H1 (cell line): ENCODE measurements at regions not wholly inside any gene's neighbourhood (a gene's known extent, or its start where the extent isn't known, plus 50 kb on each side); places are given as distances from the start of the nearest gene placed in this dataset.

Source experiments
- CTCF ChIA-PET: fragments of 300-600 bp; sonication (Branson Sonifier 250); formaldehyde crosslinking; loops from one replicate; lab custom pipeline; 2021; ENCODE audit not compliant: partially characterized antibody; lab: Charles Lee
- POLR2A ChIA-PET: fragments of 300-600 bp; sonication (Branson Sonifier 250); formaldehyde crosslinking; loops from one replicate; lab custom pipeline; 2021; ENCODE audit warnings: inconsistent platforms; ENCODE audit not compliant: partially characterized antibody; lab: Charles Lee
- DNase-seq, 2 experiments: peaks; one replicate each; pipeline versions ENCODE4 v3.0.0 to v3.0.0-alpha.2; 2010 to 2022; ENCODE audit warnings: low spot score in 2 of 2, low read depth in 1 of 2, mixed read lengths in 1 of 2
- FAIRE-seq: peaks from 2 replicates; lab custom pipeline; 2011; peaks lifted over from hg19 to GRCh38; lab: Jason Lieb, UNC
- H2AFZ ChIP-seq: 2 replicates; pipeline ENCODE4 v1.8.1; 2012; ENCODE audit warnings: low read length, inconsistent platforms
- H2AK5ac ChIP-seq: 2 replicates; pipeline ENCODE4 v1.6.1; 2013; ENCODE audit warnings: low read depth, low read length
- H2BK120ac ChIP-seq: replicated peaks from 2 replicates; pipeline ENCODE3; 2013; ENCODE audit warnings: low read depth, low read length, inconsistent platforms
- H2BK12ac ChIP-seq: 2 replicates; pipeline ENCODE4 v1.6.1; 2013; ENCODE audit warnings: low read depth, low read length
- H2BK15ac ChIP-seq: 2 replicates; pipeline ENCODE4 v1.6.1; 2013; ENCODE audit warnings: low read length
- H2BK20ac ChIP-seq: 2 replicates; pipeline ENCODE4 v1.6.1; 2013; ENCODE audit warnings: low read length
- H2BK5ac ChIP-seq: 2 replicates; pipeline ENCODE4 v1.6.1; 2013; ENCODE audit warnings: low read depth, low read length
- H3K14ac ChIP-seq: 2 replicates; pipeline ENCODE4 v1.6.1; 2013; ENCODE audit warnings: inconsistent platforms; ENCODE audit not compliant: insufficient read length
- H3K18ac ChIP-seq: 2 replicates; pipeline ENCODE4 v1.6.1; 2013; ENCODE audit warnings: low read length; ENCODE audit errors: extremely low read depth
- H3K23ac ChIP-seq: 2 replicates; pipeline ENCODE4 v1.6.1; 2013; ENCODE audit warnings: inconsistent platforms; ENCODE audit not compliant: insufficient read length
- H3K23me2 ChIP-seq: 2 replicates; pipeline ENCODE4 v1.6.1; 2013; ENCODE audit warnings: low read depth, low read length
- H3K27ac ChIP-seq: 2 replicates; pipeline ENCODE4 v1.6.1; 2011; ENCODE audit warnings: low read depth, low read length, inconsistent platforms
- H3K27me3 ChIP-seq, 4 experiments: replicated peaks in 1 of 4; 1 replicate in 1 of 4; 2 replicates in 3 of 4; pipeline versions ENCODE4 v1.6.1 to v1.8.1; 2011 to 2013; ENCODE audit warnings: low read length in 3 of 4, mild to moderate bottlenecking in 3 of 4, inconsistent platforms in 2 of 4, mixed read lengths in 2 of 4, moderate library complexity in 1 of 4; ENCODE audit not compliant: control insufficient read depth in 3 of 4, insufficient read depth in 3 of 4; ENCODE audit errors: extremely low read depth in 1 of 4
- H3K36me3 ChIP-seq, 4 experiments: 2 replicates each; pipeline versions ENCODE4 v1.6.1 to v1.8.1; 2011 to 2013; ENCODE audit warnings: mild to moderate bottlenecking in 4 of 4, low read length in 3 of 4, moderate library complexity in 2 of 4, control low read depth in 1 of 4, inconsistent platforms in 1 of 4; ENCODE audit not compliant: insufficient read depth in 4 of 4, control insufficient read depth in 2 of 4
- H3K4ac ChIP-seq: replicated peaks from 2 replicates; pipeline ENCODE3; 2013; ENCODE audit warnings: low read length, low read depth, mixed read lengths, inconsistent platforms; ENCODE audit not compliant: insufficient read length
- H3K4me1 ChIP-seq, 4 experiments: replicated peaks in 1 of 4; 1 replicate in 1 of 4; 2 replicates in 3 of 4; pipeline versions ENCODE4 v1.6.1 to v1.8.1; 2011 to 2013; ENCODE audit warnings: low read length in 3 of 4, inconsistent platforms in 2 of 4, mixed read lengths in 1 of 4; ENCODE audit not compliant: insufficient read depth in 4 of 4, control insufficient read depth in 3 of 4
- H3K4me2 ChIP-seq, 2 experiments: 2 replicates each; pipeline versions ENCODE4 v1.6.1 to v1.8.1; 2011 to 2013; ENCODE audit warnings: low read depth in 2 of 2, low read length in 2 of 2, control low read depth in 1 of 2, inconsistent platforms in 1 of 2, mild to moderate bottlenecking in 1 of 2; ENCODE audit not compliant: insufficient read depth in 1 of 2
- H3K4me3 ChIP-seq, 4 experiments: fragments of 200-600, 300-600 bp in 1 of 4; sonication (generic), shearing (Covaris generic), sonication (Bioruptor Twin) in 1 of 4; 2 replicates each; pipeline versions ENCODE4 v1.5.1 to v1.8.1; 2011 to 2016; ENCODE audit warnings: low read length in 4 of 4, low read depth in 3 of 4, control low read depth in 2 of 4, inconsistent platforms in 2 of 4, mild to moderate bottlenecking in 2 of 4, mixed read lengths in 1 of 4, moderate library complexity in 1 of 4; ENCODE audit not compliant: insufficient read depth in 2 of 4; ENCODE audit errors: extremely low read depth in 1 of 4
- H3K56ac ChIP-seq: replicated peaks from 2 replicates; pipeline ENCODE3; 2013; ENCODE audit warnings: low read depth, mild to moderate bottlenecking, mixed read lengths, low read length, inconsistent platforms; ENCODE audit not compliant: insufficient read length
- H3K79me1 ChIP-seq: 2 replicates; pipeline ENCODE4 v1.6.1; 2013; ENCODE audit warnings: low read depth, low read length, control low read depth
- H3K79me2 ChIP-seq, 2 experiments: 2 replicates each; pipeline versions ENCODE4 v1.6.1 to v1.8.1; 2012 to 2013; ENCODE audit warnings: low read length in 2 of 2, mild to moderate bottlenecking in 2 of 2, inconsistent platforms in 1 of 2; ENCODE audit not compliant: insufficient read depth in 2 of 2, control insufficient read depth in 1 of 2
- H3K9ac ChIP-seq, 4 experiments: replicated peaks in 1 of 4; 1 replicate in 1 of 4; 2 replicates in 3 of 4; pipeline versions ENCODE4 v1.6.1 to v1.8.1; 2011 to 2013; ENCODE audit warnings: low read depth in 3 of 4, low read length in 3 of 4, control low read depth in 2 of 4, mild to moderate bottlenecking in 2 of 4, moderate library complexity in 2 of 4, inconsistent platforms in 1 of 4; ENCODE audit errors: extremely low read depth in 1 of 4
- H3K9me3 ChIP-seq, 2 experiments: 2 replicates each; pipeline versions ENCODE4 v1.6.1 to v1.8.1; 2012 to 2013; ENCODE audit warnings: mild to moderate bottlenecking in 2 of 2, moderate library complexity in 2 of 2, control low read depth in 1 of 2, inconsistent platforms in 1 of 2, low read depth in 1 of 2, low read length in 1 of 2, mixed read lengths in 1 of 2; ENCODE audit not compliant: insufficient read depth in 2 of 2
- H4K20me1 ChIP-seq, 2 experiments: replicated peaks in 1 of 2; 2 replicates each; pipeline versions ENCODE3 to v1.8.1; 2011 to 2013; ENCODE audit warnings: inconsistent platforms in 2 of 2, low read length in 2 of 2, mild to moderate bottlenecking in 1 of 2; ENCODE audit not compliant: insufficient read depth in 2 of 2, control insufficient read depth in 1 of 2
- H4K5ac ChIP-seq: 2 replicates; pipeline ENCODE4 v1.6.1; 2013; ENCODE audit warnings: low read length, low read depth, mixed read lengths, inconsistent platforms; ENCODE audit not compliant: insufficient read length
- H4K8ac ChIP-seq: 2 replicates; pipeline ENCODE4 v1.8.0; 2013; ENCODE audit warnings: mild to moderate bottlenecking, moderate library complexity, low read length, inconsistent platforms; ENCODE audit not compliant: insufficient read depth; ENCODE audit errors: extremely low read depth
- H4K91ac ChIP-seq: replicated peaks from 2 replicates; pipeline ENCODE3; 2013; ENCODE audit warnings: low read length, mixed read lengths, inconsistent platforms; ENCODE audit not compliant: insufficient read length
- POLR2A ChIP-seq, 2 experiments: IDR thresholded peaks; 1 replicate in 1 of 2; 2 replicates in 1 of 2; pipeline ENCODE4 v1.6.1; 2011; ENCODE audit warnings: low read depth in 2 of 2, low read length in 2 of 2, mild to moderate bottlenecking in 2 of 2; ENCODE audit errors: control extremely low read depth in 1 of 2
- RNF2 ChIP-seq: fragments of 200-900, 300-1000 bp; sonication (generic); IDR thresholded peaks from 2 replicates; pipeline ENCODE4 v1.7.1; 2016; ENCODE audit warnings: borderline replicate concordance, low read depth, mild to moderate bottlenecking, antibody characterized with exemption, low read length; ENCODE audit not compliant: poor library complexity, severe bottlenecking; ENCODE audit errors: missing control alignments
- SIX5 ChIP-seq: IDR thresholded peaks from 2 replicates; pipeline ENCODE4 v1.6.1; 2011; ENCODE audit warnings: mild to moderate bottlenecking, low read depth, low read length
- TBP ChIP-seq: IDR thresholded peaks from 2 replicates; pipeline ENCODE4 v1.6.1; 2011; ENCODE audit warnings: low read depth, low read length, improper control_type of control experiment
- WGBS, 2 experiments: shearing (Covaris generic) in 1 of 2; methylation state at CpG; one replicate each; pipeline versions ENCODE4 v1.1.6 to v1.1.7; 2013 to 2015; ENCODE audit warnings: low lambda C conversion rate in 2 of 2, mixed read lengths in 2 of 2, inconsistent platforms in 1 of 2, low coverage in 1 of 2, missing lambda C conversion rate in 1 of 2; ENCODE audit not compliant: insufficient replicate concordance in 2 of 2, insufficient coverage in 1 of 2, insufficient read length in 1 of 2; ENCODE audit errors: extremely low coverage in 1 of 2, missing lambda C conversion rate in 1 of 2; 5-methylcytosine and 5-hydroxymethylcytosine counted together
- TF ChIP-seq, protein P1 (sequence below): IDR thresholded peaks from 2 replicates; pipeline ENCODE4 v1.6.1; 2012; ENCODE audit warnings: inconsistent platforms

GRCh38 chr3:74546426-74546825, 68.0 kb downstream of the CNTN3 start:
- 73% methylated on average over 4 of the region's 4 CpGs; no CpG with 5 or more reads in 1 of the 2 experiments for WGBS, 2 experiments
- H2BK20ac ChIP-seq = no peak overlapping the region
- POLR2A ChIA-PET = no interaction called here
- DNase-seq (no peak), FAIRE-seq (no peak)
- H4K5ac ChIP-seq = no peak overlapping the region
- no peak overlapping the region for H2BK5ac ChIP-seq
- no peak overlapping the region for H3K23ac ChIP-seq
- no peaks in the 10 kb centered on the region for H3K36me3 ChIP-seq
- H2BK15ac ChIP-seq = no peak overlapping the region
- H4K8ac ChIP-seq = no peak overlapping the region
- H3K27ac ChIP-seq = no peak overlapping the region
- H3K9ac ChIP-seq = no peak overlapping the region
- no peaks in the 10 kb centered on the region for H3K79me2 ChIP-seq
- no peak overlapping the region for H2AFZ ChIP-seq
- no peaks in the 10 kb centered on the region for H3K4me1 ChIP-seq
- H3K23me2 ChIP-seq = no peaks in the 10 kb centered on the region
- H4K91ac ChIP-seq = no peak overlapping the region
- H3K56ac ChIP-seq = no peak overlapping the region
- no peak overlapping the region for H3K4me3 ChIP-seq
- no peaks in the 10 kb centered on the region for H3K9me3 ChIP-seq
- H3K4ac ChIP-seq = no peak overlapping the region
- H2BK120ac ChIP-seq = no peak overlapping the region
- no peak overlapping the region for H3K4me2 ChIP-seq
- H2BK12ac ChIP-seq = no peak overlapping the region
- H3K79me1 ChIP-seq = no peaks in the 10 kb centered on the region
- H2AK5ac ChIP-seq = no peak overlapping the region
- no peak overlapping the region for H3K18ac ChIP-seq
- no peaks in the 10 kb centered on the region for H3K27me3 ChIP-seq
- no peak overlapping the region for H3K14ac ChIP-seq
- CTCF ChIA-PET = interaction anchor here (1.5 kb wide), 1 partner anchor 15 kb away, joined by 4 read pairs; no protein-coding TSS in a partner anchor
- H4K20me1 ChIP-seq = no peaks in the 10 kb centered on the region
- TF ChIP-seq TBP (no peak), POLR2A (IDR thresholded peaks at IDR 0.05; ENCODE audit: control extremely low read depth in 1 of 2, low read depth in 2 of 2, low read length in 2 of 2) (no peak), RNF2 (no peak), SIX5 (no peak)
- TF ChIP-seq, protein P1, sequence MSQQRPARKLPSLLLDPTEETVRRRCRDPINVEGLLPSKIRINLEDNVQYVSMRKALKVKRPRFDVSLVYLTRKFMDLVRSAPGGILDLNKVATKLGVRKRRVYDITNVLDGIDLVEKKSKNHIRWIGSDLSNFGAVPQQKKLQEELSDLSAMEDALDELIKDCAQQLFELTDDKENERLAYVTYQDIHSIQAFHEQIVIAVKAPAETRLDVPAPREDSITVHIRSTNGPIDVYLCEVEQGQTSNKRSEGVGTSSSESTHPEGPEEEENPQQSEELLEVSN = no peak
